Glutamatergic neuron (in vitro differentiated cells): ENCODE measurements at regions not wholly inside any gene's neighbourhood (a gene's known extent, or its start where the extent isn't known, plus 50 kb on each side); places are given as distances from the start of the nearest gene placed in this dataset.

Experiments used
- DNase-seq: peaks from one replicate; pipeline ENCODE4 v3.0.0; 2022
- H3K27ac Mint-ChIP-seq: one replicate; pipeline ENCODE4 v1.8.0; 2020; ENCODE audit warnings: mild to moderate bottlenecking, mixed read lengths, inconsistent platforms; ENCODE audit not compliant: unreplicated experiment
- H3K27me3 Mint-ChIP-seq: one replicate; pipeline ENCODE4 v1.8.0; 2020; ENCODE audit warnings: mild to moderate bottlenecking, moderate library complexity, mixed read lengths, inconsistent platforms; ENCODE audit not compliant: unreplicated experiment
- H3K36me3 Mint-ChIP-seq: one replicate; pipeline ENCODE4 v1.8.0; 2020; ENCODE audit warnings: mild to moderate bottlenecking, mixed read lengths, inconsistent platforms; ENCODE audit not compliant: unreplicated experiment
- H3K4me1 Mint-ChIP-seq: one replicate; pipeline ENCODE4 v1.8.0; 2020; ENCODE audit warnings: mild to moderate bottlenecking, low read depth, mixed read lengths, inconsistent platforms; ENCODE audit not compliant: unreplicated experiment
- H3K4me3 Mint-ChIP-seq: one replicate; pipeline ENCODE4 v1.8.0; 2020; ENCODE audit warnings: mild to moderate bottlenecking, mixed read lengths, inconsistent platforms; ENCODE audit not compliant: unreplicated experiment
- H3K9me3 Mint-ChIP-seq: one replicate; pipeline ENCODE4 v1.8.0; 2020; ENCODE audit warnings: mild to moderate bottlenecking, moderate library complexity, mixed read lengths, inconsistent platforms; ENCODE audit not compliant: unreplicated experiment
- CTCF ChIP-seq: fragments of 200-600 bp; sonication (generic); IDR thresholded peaks from one replicate; pipeline ENCODE4 v1.5.0; 2021; ENCODE audit not compliant: partially characterized antibody, unreplicated experiment

- Mint-ChIP-seq H3K36me3 (peaks cover 21% of the 10 kb centered on the region), H3K27ac (peak overlapping the region; percentile 93)
These were observed 305.0 kb downstream of the TENT4A start for GRCh38 chr5:7018198-7018597.

GRCh38 chr5:7018601-7019000, 305.4 kb downstream of the TENT4A start:
- peak overlapping the region; percentile 93 for H3K27ac Mint-ChIP-seq
- peaks cover 18% of the 10 kb centered on the region for H3K9me3 Mint-ChIP-seq
- peaks cover 23% of the 10 kb centered on the region for H3K4me1 Mint-ChIP-seq
- DNase-seq, result no peak
- peak; percentile 16 for TF ChIP-seq CTCF
- peaks cover 25% of the 10 kb centered on the region for H3K36me3 Mint-ChIP-seq
- H3K4me3 Mint-ChIP-seq, result no peak overlapping the region
- peaks cover 6% of the 10 kb centered on the region for H3K27me3 Mint-ChIP-seq

More at GRCh38 chr5:7018198-7018597, 305.0 kb downstream of the TENT4A start:
- Mint-ChIP-seq H3K4me1 (peaks cover 23% of the 10 kb centered on the region), H3K27me3 (peaks cover 6% of the 10 kb centered on the region), H3K4me3 (peak overlapping the region; percentile 61), H3K9me3 (peaks cover 16% of the 10 kb centered on the region)
- no peak for DNase-seq
- no peak for TF ChIP-seq CTCF

- Mint-ChIP-seq H3K9me3 (no peaks in the 10 kb centered on the region), H3K27ac (no peak overlapping the region)
These were observed 323.1 kb downstream of the TENT4A start for GRCh38 chr5:7036192-7036835.

GRCh38 chr5:7039074-7039473, 325.8 kb downstream of the TENT4A start:
- H3K36me3 Mint-ChIP-seq, result no peaks in the 10 kb centered on the region
- H3K27me3 Mint-ChIP-seq, result peaks cover 4% of the 10 kb centered on the region
- no peaks in the 10 kb centered on the region for H3K9me3 Mint-ChIP-seq
- H3K4me1 Mint-ChIP-seq, result no peaks in the 10 kb centered on the region
- DNase-seq, result no peak
- no peak overlapping the region for H3K27ac Mint-ChIP-seq
- no peak overlapping the region for H3K4me3 Mint-ChIP-seq
- no peak for TF ChIP-seq CTCF

More at GRCh38 chr5:7036192-7036835, 323.1 kb downstream of the TENT4A start:
- DNase-seq, result no peak
- Mint-ChIP-seq H3K27me3 (peaks cover 4% of the 10 kb centered on the region), H3K4me3 (no peak overlapping the region), H3K4me1 (no peaks in the 10 kb centered on the region), H3K36me3 (no peaks in the 10 kb centered on the region)
- no peak for TF ChIP-seq CTCF

GRCh38 chr5:7040111-7040510, 326.9 kb downstream of the TENT4A start:
- no peak overlapping the region for H3K27ac Mint-ChIP-seq
- no peaks in the 10 kb centered on the region for H3K36me3 Mint-ChIP-seq
- no peak for DNase-seq
- no peaks in the 10 kb centered on the region for H3K9me3 Mint-ChIP-seq
- TF ChIP-seq CTCF, result no peak
- H3K4me1 Mint-ChIP-seq, result no peaks in the 10 kb centered on the region
- no peak overlapping the region for H3K4me3 Mint-ChIP-seq
- H3K27me3 Mint-ChIP-seq, result peaks cover 4% of the 10 kb centered on the region
